DOHH2 (cell line): ENCODE measurements at regions not wholly inside any gene's neighbourhood (a gene's known extent, or its start where the extent isn't known, plus 50 kb on each side); places are given as distances from the start of the nearest gene placed in this dataset.

Experiments
- H3F3A ChIP-seq: fragments of 200-600 bp; sonication (generic), shearing (Covaris generic); 2 replicates; pipeline ENCODE4 v1.6.0; 2016; ENCODE audit warnings: antibody characterized with exemption, mild to moderate bottlenecking; ENCODE audit not compliant: control insufficient read depth, insufficient read depth
- H3K27ac ChIP-seq: fragments of 200-600 bp; sonication (generic); 2 replicates; pipeline ENCODE4 v1.5.1; 2014; ENCODE audit warnings: low read depth, mild to moderate bottlenecking, low read length, moderate library complexity
- H3K27me3 ChIP-seq: fragments of 200-600 bp; sonication (generic); 2 replicates; pipeline ENCODE4 v1.6.1; 2014; ENCODE audit warnings: mild to moderate bottlenecking, low read length, mixed read lengths; ENCODE audit not compliant: control insufficient read depth
- H3K36me3 ChIP-seq: fragments of 200-600 bp; sonication (generic); 2 replicates; pipeline ENCODE4 v1.6.1; 2014; ENCODE audit warnings: mild to moderate bottlenecking, low read length, moderate library complexity, mixed read lengths; ENCODE audit not compliant: control insufficient read depth
- H3K4me1 ChIP-seq: fragments of 200-600 bp; sonication (generic); 2 replicates; pipeline ENCODE4 v1.6.1; 2014; ENCODE audit warnings: mild to moderate bottlenecking, low read length, mixed read lengths; ENCODE audit not compliant: control insufficient read depth
- H3K4me2 ChIP-seq: fragments of 200-600 bp; sonication (generic); 2 replicates; pipeline ENCODE4 v1.6.0; 2014; ENCODE audit warnings: mild to moderate bottlenecking, low read length, moderate library complexity
- H3K4me3 ChIP-seq: fragments of 200-600 bp; sonication (generic); 2 replicates; pipeline ENCODE4 v1.5.1; 2014; ENCODE audit warnings: mild to moderate bottlenecking, low read length, mixed read lengths
- H3K79me2 ChIP-seq: fragments of 200-600 bp; sonication (generic); 2 replicates; pipeline ENCODE4 v1.6.1; 2014; ENCODE audit warnings: mild to moderate bottlenecking, low read length, mixed read lengths; ENCODE audit not compliant: control insufficient read depth
- H3K9me2 ChIP-seq: fragments of 200-600 bp; sonication (generic); replicated peaks from 2 replicates; pipeline ENCODE4 v1.6.1; 2014; ENCODE audit warnings: mild to moderate bottlenecking, low read length, mixed read lengths; ENCODE audit not compliant: control insufficient read depth
- H3K9me3 ChIP-seq: fragments of 200-600 bp; sonication (generic); 2 replicates; pipeline ENCODE4 v1.6.1; 2014; ENCODE audit warnings: antibody characterized with exemption, low read length, mixed read lengths; ENCODE audit not compliant: control insufficient read depth, insufficient read depth
- H4K20me1 ChIP-seq: fragments of 200-600 bp; sonication (generic); 2 replicates; pipeline ENCODE4 v1.6.0; 2014; ENCODE audit warnings: low read depth, mild to moderate bottlenecking, antibody characterized with exemption, low read length, moderate library complexity; ENCODE audit not compliant: control insufficient read depth, insufficient read depth
- CTCF ChIP-seq: fragments of 200-600 bp; sonication (generic); IDR thresholded peaks from one replicate; pipeline ENCODE4 v1.5.1; 2014; ENCODE audit warnings: antibody characterized with exemption, mild to moderate bottlenecking, low read depth, low read length; ENCODE audit not compliant: poor library complexity, severe bottlenecking
- EZH2phosphoT487 ChIP-seq: fragments of 200-600 bp; sonication (generic); IDR thresholded peaks from 2 replicates; pipeline ENCODE4 v1.6.1; 2017; ENCODE audit warnings: borderline replicate concordance, mild to moderate bottlenecking, antibody characterized with exemption, low read length, moderate library complexity, mixed read lengths

- Histone ChIP-seq H3F3A (no peaks in the 10 kb centered on the region), H3K9me2 (no peaks in the 10 kb centered on the region), H3K4me3 (no peak overlapping the region), H3K27ac (no peak overlapping the region), H3K4me1 (no peaks in the 10 kb centered on the region), H3K9me3 (no peaks in the 10 kb centered on the region), H3K79me2 (no peaks in the 10 kb centered on the region), H3K4me2 (no peak overlapping the region), H4K20me1 (no peaks in the 10 kb centered on the region), H3K36me3 (no peaks in the 10 kb centered on the region), H3K27me3 (no peaks in the 10 kb centered on the region)
- no peak for TF ChIP-seq EZH2phosphoT487
- no peak for TF ChIP-seq CTCF
Observed at GRCh38 chr5:174401793-174402192, 322.6 kb upstream of the MSX2 start.

GRCh38 chr5:174402222-174402812 lies 322.1 kb upstream of the MSX2 start:
- H3K9me2 ChIP-seq = no peaks in the 10 kb centered on the region
- H3F3A ChIP-seq = no peaks in the 10 kb centered on the region
- TF ChIP-seq EZH2phosphoT487 = no peak
- TF ChIP-seq CTCF = no peak
- no peaks in the 10 kb centered on the region for H3K27me3 ChIP-seq
- no peak overlapping the region for H3K27ac ChIP-seq
- no peaks in the 10 kb centered on the region for H3K9me3 ChIP-seq
- no peak overlapping the region for H3K4me3 ChIP-seq
- no peaks in the 10 kb centered on the region for H4K20me1 ChIP-seq
- no peaks in the 10 kb centered on the region for H3K4me1 ChIP-seq
- H3K79me2 ChIP-seq = no peaks in the 10 kb centered on the region
- no peaks in the 10 kb centered on the region for H3K36me3 ChIP-seq
- no peak overlapping the region for H3K4me2 ChIP-seq

GRCh38 chr5:174404848-174405247 lies 319.5 kb upstream of the MSX2 start:
- H3K4me3 ChIP-seq = no peak overlapping the region
- H3F3A ChIP-seq = no peaks in the 10 kb centered on the region
- TF ChIP-seq CTCF (no peak), EZH2phosphoT487 (no peak)
- H3K9me2 ChIP-seq = no peaks in the 10 kb centered on the region
- no peaks in the 10 kb centered on the region for H3K4me1 ChIP-seq
- H3K79me2 ChIP-seq = no peaks in the 10 kb centered on the region
- no peaks in the 10 kb centered on the region for H3K36me3 ChIP-seq
- H4K20me1 ChIP-seq = no peaks in the 10 kb centered on the region
- H3K9me3 ChIP-seq = no peaks in the 10 kb centered on the region
- no peak overlapping the region for H3K4me2 ChIP-seq
- no peak overlapping the region for H3K27ac ChIP-seq
- no peaks in the 10 kb centered on the region; the same call in 1 of the 2 replicates for H3K27me3 ChIP-seq
